Vagina (tissue), 2 donors: ENCODE measurements at regions not wholly inside any gene's neighbourhood (a gene's known extent, or its start where the extent isn't known, plus 50 kb on each side); places are given as distances from the start of the nearest gene placed in this dataset.

Experiments
- POLR2A ChIP-seq, 2 donors: fragments of 450-650 bp; IDR thresholded peaks; one replicate each; pipeline ENCODE4 v1.6.1; 2017; ENCODE audit warnings: antibody characterized with exemption in 2 of 2, mild to moderate bottlenecking in 2 of 2, moderate library complexity in 2 of 2
- POLR2AphosphoS5 ChIP-seq, 2 donors: sonication (generic); formaldehyde crosslinking; IDR thresholded peaks; one replicate each; pipeline ENCODE4 v1.9.0; 2017; ENCODE audit warnings: antibody characterized with exemption in 2 of 2, mild to moderate bottlenecking in 2 of 2, low read depth in 1 of 2; ENCODE audit not compliant: insufficient read depth in 1 of 2
- TF ChIP-seq, protein P1 (sequence below), 3 experiments: fragments of 450-650 bp in 2 of 3; fragments of 200-600 bp in 1 of 3; sonication (generic) in 1 of 3; IDR thresholded peaks; one replicate each; pipeline ENCODE4 v1.5.1; 2017 to 2019; ENCODE audit warnings: antibody characterized with exemption in 3 of 3, mild to moderate bottlenecking in 2 of 3, moderate library complexity in 2 of 3

DNA sequence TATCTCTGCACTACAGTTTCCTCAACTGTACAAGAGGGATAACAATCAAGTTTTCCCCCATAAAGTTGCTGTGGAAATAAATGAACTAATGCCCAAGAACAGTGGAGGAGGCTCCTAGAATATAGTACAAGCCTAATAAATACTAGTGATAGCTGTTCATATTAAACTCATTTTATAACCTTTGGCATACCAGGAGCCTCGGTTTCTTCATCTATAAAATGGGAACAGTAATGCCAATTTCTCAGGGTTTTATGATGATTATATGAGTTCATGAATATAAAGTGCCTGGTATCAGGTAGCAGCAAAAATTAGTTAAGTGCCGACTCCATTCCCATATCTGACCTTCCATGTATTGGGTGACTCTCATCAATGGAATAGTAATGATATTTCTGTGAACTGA, 311.1 kb upstream of the MAF start:
- TF ChIP-seq, protein P1, sequence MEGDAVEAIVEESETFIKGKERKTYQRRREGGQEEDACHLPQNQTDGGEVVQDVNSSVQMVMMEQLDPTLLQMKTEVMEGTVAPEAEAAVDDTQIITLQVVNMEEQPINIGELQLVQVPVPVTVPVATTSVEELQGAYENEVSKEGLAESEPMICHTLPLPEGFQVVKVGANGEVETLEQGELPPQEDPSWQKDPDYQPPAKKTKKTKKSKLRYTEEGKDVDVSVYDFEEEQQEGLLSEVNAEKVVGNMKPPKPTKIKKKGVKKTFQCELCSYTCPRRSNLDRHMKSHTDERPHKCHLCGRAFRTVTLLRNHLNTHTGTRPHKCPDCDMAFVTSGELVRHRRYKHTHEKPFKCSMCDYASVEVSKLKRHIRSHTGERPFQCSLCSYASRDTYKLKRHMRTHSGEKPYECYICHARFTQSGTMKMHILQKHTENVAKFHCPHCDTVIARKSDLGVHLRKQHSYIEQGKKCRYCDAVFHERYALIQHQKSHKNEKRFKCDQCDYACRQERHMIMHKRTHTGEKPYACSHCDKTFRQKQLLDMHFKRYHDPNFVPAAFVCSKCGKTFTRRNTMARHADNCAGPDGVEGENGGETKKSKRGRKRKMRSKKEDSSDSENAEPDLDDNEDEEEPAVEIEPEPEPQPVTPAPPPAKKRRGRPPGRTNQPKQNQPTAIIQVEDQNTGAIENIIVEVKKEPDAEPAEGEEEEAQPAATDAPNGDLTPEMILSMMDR (IDR thresholded peaks at IDR 0.05): no peak
- TF ChIP-seq POLR2A (IDR thresholded peaks at IDR 0.05): no peak
- TF ChIP-seq POLR2AphosphoS5 (IDR thresholded peaks at IDR 0.05; ENCODE audit: insufficient read depth in 1 of 2, low read depth in 1 of 2): no peak
